Erythroblast (primary cell): ENCODE measurements at regions not wholly inside any gene's neighbourhood (a gene's known extent, or its start where the extent isn't known, plus 50 kb on each side); places are given as distances from the start of the nearest gene placed in this dataset.

Source experiments
- GATA1 ChIP-seq: IDR thresholded peaks from 2 replicates; pipeline ENCODE4 v1.6.1; 2011; ENCODE audit warnings: low read depth, mild to moderate bottlenecking, control low read depth, low read length, moderate library complexity
- POLR2A ChIP-seq: IDR thresholded peaks from 2 replicates; pipeline ENCODE4 v1.6.1; 2011; ENCODE audit warnings: mild to moderate bottlenecking, low read length

DNA sequence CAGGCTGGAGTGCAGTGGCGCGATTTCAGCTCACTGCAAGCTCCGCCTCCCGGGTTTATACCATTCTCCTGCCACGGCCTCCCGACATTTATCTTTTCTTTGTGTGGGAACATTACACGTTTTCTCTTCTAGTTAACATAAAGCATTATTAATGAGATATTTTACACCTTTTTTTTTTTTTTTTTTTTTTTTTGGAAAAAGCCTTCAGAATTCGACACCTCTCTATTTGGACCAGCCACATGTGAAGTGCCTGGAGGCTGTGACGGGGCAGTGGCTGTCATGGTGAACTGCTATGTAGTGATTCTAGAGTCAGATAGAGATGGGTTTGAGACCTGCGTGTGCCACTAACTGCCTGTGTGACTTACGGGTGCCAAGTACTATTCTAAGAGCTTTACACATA is 64.3 kb downstream of the SMIM38 start:
- TF ChIP-seq POLR2A = no peak
- no peak for TF ChIP-seq GATA1
